GM23338 (cell line): ENCODE measurements at regions not wholly inside any gene's neighbourhood (a gene's known extent, or its start where the extent isn't known, plus 50 kb on each side); places are given as distances from the start of the nearest gene placed in this dataset.

Source experiments
- ATAC-seq: fragments of 200-7000 bp; cut with Tn5 transposase; 3 replicates; pipeline ENCODE4 v1.9.1; 2020
- DNase-seq: peaks from one replicate; pipeline ENCODE4 v3.0.0-alpha.2; 2015; ENCODE audit warnings: low spot score
- H2AFZ ChIP-seq: fragments of 200-600 bp; sonication (generic); 2 replicates; pipeline ENCODE4 v1.8.0; 2016; ENCODE audit warnings: antibody characterized with exemption, mild to moderate bottlenecking, moderate library complexity
- H3F3A ChIP-seq: fragments of 200-600 bp; sonication (generic); replicated peaks from 2 replicates; pipeline ENCODE4 v1.8.0; 2017; ENCODE audit warnings: antibody characterized with exemption, mixed run types, low read depth
- H3K27ac ChIP-seq: fragments of 200-600 bp; sonication (generic); 2 replicates; pipeline ENCODE4 v1.6.1; 2016; ENCODE audit warnings: low read depth
- H3K27me3 ChIP-seq: fragments of 200-600 bp; sonication (generic); 2 replicates; pipeline ENCODE4 v1.8.0; 2016; ENCODE audit warnings: mild to moderate bottlenecking, mixed run types, moderate library complexity; ENCODE audit not compliant: insufficient read depth
- H3K36me3 ChIP-seq: fragments of 200-600 bp; sonication (generic); 2 replicates; pipeline ENCODE4 v1.8.0; 2016; ENCODE audit warnings: mild to moderate bottlenecking; ENCODE audit not compliant: insufficient read depth
- H3K4me1 ChIP-seq: fragments of 200-600 bp; sonication (generic); 2 replicates; pipeline ENCODE4 v1.8.0; 2016; ENCODE audit warnings: mild to moderate bottlenecking, moderate library complexity; ENCODE audit not compliant: insufficient read depth
- H3K4me2 ChIP-seq: fragments of 200-600 bp; sonication (generic); 2 replicates; pipeline ENCODE4 v1.7.1; 2017; ENCODE audit warnings: mixed run types
- H3K4me3 ChIP-seq: fragments of 200-600 bp; sonication (generic); 2 replicates; pipeline ENCODE4 v1.6.1; 2016; ENCODE audit warnings: mixed run types
- H3K79me2 ChIP-seq: fragments of 200-600 bp; sonication (generic); replicated peaks from 2 replicates; pipeline ENCODE4 v1.8.0; 2017; ENCODE audit warnings: mild to moderate bottlenecking; ENCODE audit not compliant: insufficient read depth
- H3K9me2 ChIP-seq: fragments of 200-600 bp; sonication (generic); 2 replicates; pipeline ENCODE4 v1.8.0; 2017; ENCODE audit not compliant: insufficient read depth
- H4K20me1 ChIP-seq: fragments of 200-600 bp; sonication (generic); replicated peaks from 2 replicates; pipeline ENCODE4 v1.8.0; 2017; ENCODE audit warnings: mild to moderate bottlenecking; ENCODE audit not compliant: insufficient read depth
- H3K27ac Mint-ChIP-seq: 2 replicates; pipeline ENCODE4 v1.8.0; 2020; ENCODE audit warnings: inconsistent platforms, mild to moderate bottlenecking, moderate library complexity, mixed read lengths
- H3K27me3 Mint-ChIP-seq: 3 replicates; pipeline ENCODE4 v1.8.0; 2022; ENCODE audit warnings: low read depth, mild to moderate bottlenecking, moderate library complexity, mixed read lengths, inconsistent platforms; ENCODE audit not compliant: insufficient read depth, poor library complexity
- H3K36me3 Mint-ChIP-seq: 3 replicates; pipeline ENCODE4 v1.8.0; 2021; ENCODE audit warnings: low read depth, mild to moderate bottlenecking, inconsistent platforms, moderate library complexity, mixed read lengths
- H3K4me1 Mint-ChIP-seq: 3 replicates; pipeline ENCODE4 v1.8.0; 2020; ENCODE audit warnings: mild to moderate bottlenecking, inconsistent platforms, mixed read lengths
- H3K4me3 Mint-ChIP-seq: 3 replicates; pipeline ENCODE4 v1.8.0; 2021; ENCODE audit warnings: moderate library complexity, mild to moderate bottlenecking, inconsistent platforms, mixed read lengths
- H3K9me3 Mint-ChIP-seq: 3 replicates; pipeline ENCODE4 v1.8.0; 2020; ENCODE audit warnings: moderate library complexity, mild to moderate bottlenecking, inconsistent platforms, mixed read lengths
- CREB1 ChIP-seq: fragments of 250-450 bp; sonication (Bioruptor Pico); IDR thresholded peaks from 2 replicates; pipeline ENCODE4 v1.5.0; 2020; ENCODE audit warnings: low read depth, mild to moderate bottlenecking, moderate library complexity
- EZH2 ChIP-seq: fragments of 200-600 bp; sonication (generic); IDR thresholded peaks from one replicate; pipeline ENCODE4 v1.8.0; 2017; ENCODE audit warnings: antibody characterized with exemption, mild to moderate bottlenecking, low read depth; ENCODE audit not compliant: unreplicated experiment
- EZH2phosphoT487 ChIP-seq: fragments of 200-600 bp; sonication (generic); IDR thresholded peaks from one replicate; pipeline ENCODE4 v1.8.1; 2018; ENCODE audit warnings: antibody characterized with exemption; ENCODE audit not compliant: unreplicated experiment
- JUNB ChIP-seq: IDR thresholded peaks from one replicate; pipeline ENCODE4 v1.6.1; 2016; ENCODE audit warnings: antibody characterized with exemption; ENCODE audit not compliant: unreplicated experiment
- NANOG ChIP-seq: IDR thresholded peaks from 2 replicates; pipeline ENCODE4 v1.6.1; 2016; ENCODE audit warnings: antibody characterized with exemption, borderline replicate concordance
- ZNF114 ChIP-seq: fragments of 250-450 bp; sonication (Bioruptor Pico); IDR thresholded peaks from 2 replicates; pipeline ENCODE4 v1.5.0; 2020; ENCODE audit warnings: mild to moderate bottlenecking, moderate library complexity
- ZNF331 ChIP-seq: fragments of 250-450 bp; sonication (Bioruptor Pico); IDR thresholded peaks from 2 replicates; pipeline ENCODE4 v1.5.0; 2020; ENCODE audit warnings: low read depth, mild to moderate bottlenecking, moderate library complexity
- TF ChIP-seq, protein P1 (sequence below): IDR thresholded peaks from one replicate; pipeline ENCODE4 v1.6.1; 2018; ENCODE audit warnings: antibody characterized with exemption; ENCODE audit not compliant: unreplicated experiment
- TF ChIP-seq, protein P2 (sequence below): fragments of 250-450 bp; sonication (Bioruptor Pico); IDR thresholded peaks from 2 replicates; pipeline ENCODE4 v1.5.0; 2020; ENCODE audit warnings: mild to moderate bottlenecking, moderate library complexity
- TF ChIP-seq, protein P3 (sequence below): IDR thresholded peaks from 2 replicates; pipeline ENCODE4 v1.6.1; 2016; ENCODE audit warnings: antibody characterized with exemption

DNA sequence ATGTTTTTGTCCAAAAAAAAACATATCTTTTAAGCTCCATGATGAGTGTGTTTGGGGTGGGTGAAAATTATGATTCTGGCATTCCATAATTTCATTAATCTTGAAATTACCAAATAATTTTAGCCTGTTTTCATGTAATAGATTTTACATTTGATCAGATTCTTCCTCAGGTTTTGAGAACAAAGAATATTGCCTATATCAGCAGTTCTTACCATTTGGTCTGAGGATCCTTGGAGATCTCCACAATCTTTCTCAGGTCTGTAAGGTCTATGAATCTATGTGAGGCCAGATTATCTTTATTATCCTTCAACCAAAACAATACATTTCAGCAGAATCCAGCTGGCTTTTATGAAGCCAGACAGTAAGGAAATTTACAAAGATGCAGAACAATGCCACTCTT lies 373.3 kb upstream of the E2F7 start (continued):
- TF ChIP-seq, protein P1, sequence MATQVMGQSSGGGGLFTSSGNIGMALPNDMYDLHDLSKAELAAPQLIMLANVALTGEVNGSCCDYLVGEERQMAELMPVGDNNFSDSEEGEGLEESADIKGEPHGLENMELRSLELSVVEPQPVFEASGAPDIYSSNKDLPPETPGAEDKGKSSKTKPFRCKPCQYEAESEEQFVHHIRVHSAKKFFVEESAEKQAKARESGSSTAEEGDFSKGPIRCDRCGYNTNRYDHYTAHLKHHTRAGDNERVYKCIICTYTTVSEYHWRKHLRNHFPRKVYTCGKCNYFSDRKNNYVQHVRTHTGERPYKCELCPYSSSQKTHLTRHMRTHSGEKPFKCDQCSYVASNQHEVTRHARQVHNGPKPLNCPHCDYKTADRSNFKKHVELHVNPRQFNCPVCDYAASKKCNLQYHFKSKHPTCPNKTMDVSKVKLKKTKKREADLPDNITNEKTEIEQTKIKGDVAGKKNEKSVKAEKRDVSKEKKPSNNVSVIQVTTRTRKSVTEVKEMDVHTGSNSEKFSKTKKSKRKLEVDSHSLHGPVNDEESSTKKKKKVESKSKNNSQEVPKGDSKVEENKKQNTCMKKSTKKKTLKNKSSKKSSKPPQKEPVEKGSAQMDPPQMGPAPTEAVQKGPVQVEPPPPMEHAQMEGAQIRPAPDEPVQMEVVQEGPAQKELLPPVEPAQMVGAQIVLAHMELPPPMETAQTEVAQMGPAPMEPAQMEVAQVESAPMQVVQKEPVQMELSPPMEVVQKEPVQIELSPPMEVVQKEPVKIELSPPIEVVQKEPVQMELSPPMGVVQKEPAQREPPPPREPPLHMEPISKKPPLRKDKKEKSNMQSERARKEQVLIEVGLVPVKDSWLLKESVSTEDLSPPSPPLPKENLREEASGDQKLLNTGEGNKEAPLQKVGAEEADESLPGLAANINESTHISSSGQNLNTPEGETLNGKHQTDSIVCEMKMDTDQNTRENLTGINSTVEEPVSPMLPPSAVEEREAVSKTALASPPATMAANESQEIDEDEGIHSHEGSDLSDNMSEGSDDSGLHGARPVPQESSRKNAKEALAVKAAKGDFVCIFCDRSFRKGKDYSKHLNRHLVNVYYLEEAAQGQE, result no peak
- TF ChIP-seq CREB1 (CRISPR knock-in tag) (no peak), JUNB (no peak), ZNF114 (no peak)

DNA sequence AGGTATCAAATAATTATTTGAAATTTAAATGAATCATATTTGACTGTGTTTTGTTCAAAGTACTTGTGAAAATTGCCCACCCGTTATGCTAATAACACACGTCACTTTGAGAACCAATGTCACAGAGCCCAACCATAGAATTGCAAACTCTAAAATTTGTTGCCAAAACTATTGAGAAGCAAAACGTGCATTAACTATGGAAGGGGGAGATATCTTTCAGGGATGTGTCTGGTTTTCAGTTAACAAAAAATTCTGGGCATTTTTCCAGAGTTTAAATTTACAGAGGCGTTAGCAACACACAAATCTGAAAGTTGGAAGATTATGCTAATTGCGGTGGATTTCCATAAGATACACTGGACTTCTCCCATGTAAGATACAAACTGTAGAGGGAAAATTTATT lies 371.8 kb upstream of the E2F7 start:
- Mint-ChIP-seq H3K4me3 (no peak overlapping the region), H3K4me1 (peaks cover 6% of the 10 kb centered on the region; the same call in 2 of the 3 replicates), H3K27ac (no peak overlapping the region), H3K27me3 (no peaks in the 10 kb centered on the region), H3K36me3 (no peaks in the 10 kb centered on the region), H3K9me3 (no peaks in the 10 kb centered on the region)
- no peak for DNase-seq
- Histone ChIP-seq H2AFZ (no peak overlapping the region), H3K4me2 (no peak overlapping the region), H3K36me3 (no peaks in the 10 kb centered on the region), H3K27me3 (no peaks in the 10 kb centered on the region), H3K79me2 (no peaks in the 10 kb centered on the region), H3K27ac (no peak overlapping the region), H3F3A (no peaks in the 10 kb centered on the region), H3K4me1 (peaks cover 13% of the 10 kb centered on the region), H4K20me1 (no peaks in the 10 kb centered on the region), H3K9me2 (no peaks in the 10 kb centered on the region), H3K4me3 (no peak overlapping the region)
- ATAC-seq, result no peak
- TF ChIP-seq NANOG, result no peak
- TF ChIP-seq EZH2phosphoT487, result no peak
- TF ChIP-seq, protein P2, sequence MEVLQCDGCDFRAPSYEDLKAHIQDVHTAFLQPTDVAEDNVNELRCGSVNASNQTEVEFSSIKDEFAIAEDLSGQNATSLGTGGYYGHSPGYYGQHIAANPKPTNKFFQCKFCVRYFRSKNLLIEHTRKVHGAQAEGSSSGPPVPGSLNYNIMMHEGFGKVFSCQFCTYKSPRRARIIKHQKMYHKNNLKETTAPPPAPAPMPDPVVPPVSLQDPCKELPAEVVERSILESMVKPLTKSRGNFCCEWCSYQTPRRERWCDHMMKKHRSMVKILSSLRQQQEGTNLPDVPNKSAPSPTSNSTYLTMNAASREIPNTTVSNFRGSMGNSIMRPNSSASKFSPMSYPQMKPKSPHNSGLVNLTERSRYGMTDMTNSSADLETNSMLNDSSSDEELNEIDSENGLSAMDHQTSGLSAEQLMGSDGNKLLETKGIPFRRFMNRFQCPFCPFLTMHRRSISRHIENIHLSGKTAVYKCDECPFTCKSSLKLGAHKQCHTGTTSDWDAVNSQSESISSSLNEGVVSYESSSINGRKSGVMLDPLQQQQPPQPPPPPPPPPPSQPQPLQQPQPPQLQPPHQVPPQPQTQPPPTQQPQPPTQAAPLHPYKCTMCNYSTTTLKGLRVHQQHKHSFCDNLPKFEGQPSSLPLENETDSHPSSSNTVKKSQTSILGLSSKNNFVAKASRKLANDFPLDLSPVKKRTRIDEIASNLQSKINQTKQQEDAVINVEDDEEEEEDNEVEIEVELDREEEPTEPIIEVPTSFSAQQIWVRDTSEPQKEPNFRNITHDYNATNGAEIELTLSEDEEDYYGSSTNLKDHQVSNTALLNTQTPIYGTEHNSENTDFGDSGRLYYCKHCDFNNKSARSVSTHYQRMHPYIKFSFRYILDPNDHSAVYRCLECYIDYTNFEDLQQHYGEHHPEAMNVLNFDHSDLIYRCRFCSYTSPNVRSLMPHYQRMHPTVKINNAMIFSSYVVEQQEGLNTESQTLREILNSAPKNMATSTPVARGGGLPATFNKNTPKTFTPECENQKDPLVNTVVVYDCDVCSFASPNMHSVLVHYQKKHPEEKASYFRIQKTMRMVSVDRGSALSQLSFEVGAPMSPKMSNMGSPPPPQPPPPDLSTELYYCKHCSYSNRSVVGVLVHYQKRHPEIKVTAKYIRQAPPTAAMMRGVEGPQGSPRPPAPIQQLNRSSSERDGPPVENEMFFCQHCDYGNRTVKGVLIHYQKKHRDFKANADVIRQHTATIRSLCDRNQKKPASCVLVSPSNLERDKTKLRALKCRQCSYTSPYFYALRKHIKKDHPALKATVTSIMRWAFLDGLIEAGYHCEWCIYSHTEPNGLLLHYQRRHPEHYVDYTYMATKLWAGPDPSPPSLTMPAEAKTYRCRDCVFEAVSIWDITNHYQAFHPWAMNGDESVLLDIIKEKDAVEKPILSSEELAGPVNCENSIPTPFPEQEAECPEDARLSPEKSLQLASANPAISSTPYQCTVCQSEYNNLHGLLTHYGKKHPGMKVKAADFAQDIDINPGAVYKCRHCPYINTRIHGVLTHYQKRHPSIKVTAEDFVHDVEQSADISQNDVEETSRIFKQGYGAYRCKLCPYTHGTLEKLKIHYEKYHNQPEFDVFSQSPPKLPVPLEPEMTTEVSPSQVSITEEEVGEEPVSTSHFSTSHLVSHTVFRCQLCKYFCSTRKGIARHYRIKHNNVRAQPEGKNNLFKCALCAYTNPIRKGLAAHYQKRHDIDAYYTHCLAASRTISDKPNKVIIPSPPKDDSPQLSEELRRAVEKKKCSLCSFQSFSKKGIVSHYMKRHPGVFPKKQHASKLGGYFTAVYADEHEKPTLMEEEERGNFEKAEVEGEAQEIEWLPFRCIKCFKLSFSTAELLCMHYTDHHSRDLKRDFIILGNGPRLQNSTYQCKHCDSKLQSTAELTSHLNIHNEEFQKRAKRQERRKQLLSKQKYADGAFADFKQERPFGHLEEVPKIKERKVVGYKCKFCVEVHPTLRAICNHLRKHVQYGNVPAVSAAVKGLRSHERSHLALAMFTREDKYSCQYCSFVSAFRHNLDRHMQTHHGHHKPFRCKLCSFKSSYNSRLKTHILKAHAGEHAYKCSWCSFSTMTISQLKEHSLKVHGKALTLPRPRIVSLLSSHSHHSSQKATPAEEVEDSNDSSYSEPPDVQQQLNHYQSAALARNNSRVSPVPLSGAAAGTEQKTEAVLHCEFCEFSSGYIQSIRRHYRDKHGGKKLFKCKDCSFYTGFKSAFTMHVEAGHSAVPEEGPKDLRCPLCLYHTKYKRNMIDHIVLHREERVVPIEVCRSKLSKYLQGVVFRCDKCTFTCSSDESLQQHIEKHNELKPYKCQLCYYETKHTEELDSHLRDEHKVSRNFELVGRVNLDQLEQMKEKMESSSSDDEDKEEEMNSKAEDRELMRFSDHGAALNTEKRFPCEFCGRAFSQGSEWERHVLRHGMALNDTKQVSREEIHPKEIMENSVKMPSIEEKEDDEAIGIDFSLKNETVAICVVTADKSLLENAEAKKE (CRISPR knock-in tag), result no peak
- no peak for TF ChIP-seq CREB1 (CRISPR knock-in tag)
- TF ChIP-seq, protein P1, result no peak
- TF ChIP-seq ZNF331, result no peak
- no peak for TF ChIP-seq JUNB
- TF ChIP-seq EZH2, result no peak
- TF ChIP-seq, protein P3, sequence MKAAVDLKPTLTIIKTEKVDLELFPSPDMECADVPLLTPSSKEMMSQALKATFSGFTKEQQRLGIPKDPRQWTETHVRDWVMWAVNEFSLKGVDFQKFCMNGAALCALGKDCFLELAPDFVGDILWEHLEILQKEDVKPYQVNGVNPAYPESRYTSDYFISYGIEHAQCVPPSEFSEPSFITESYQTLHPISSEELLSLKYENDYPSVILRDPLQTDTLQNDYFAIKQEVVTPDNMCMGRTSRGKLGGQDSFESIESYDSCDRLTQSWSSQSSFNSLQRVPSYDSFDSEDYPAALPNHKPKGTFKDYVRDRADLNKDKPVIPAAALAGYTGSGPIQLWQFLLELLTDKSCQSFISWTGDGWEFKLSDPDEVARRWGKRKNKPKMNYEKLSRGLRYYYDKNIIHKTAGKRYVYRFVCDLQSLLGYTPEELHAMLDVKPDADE, result no peak
